ENCODE measurements at regions not wholly inside any gene's neighbourhood (a gene's known extent, or its start where the extent isn't known, plus 50 kb on each side); places are given as distances from the start of the nearest gene placed in this dataset.

DNA sequence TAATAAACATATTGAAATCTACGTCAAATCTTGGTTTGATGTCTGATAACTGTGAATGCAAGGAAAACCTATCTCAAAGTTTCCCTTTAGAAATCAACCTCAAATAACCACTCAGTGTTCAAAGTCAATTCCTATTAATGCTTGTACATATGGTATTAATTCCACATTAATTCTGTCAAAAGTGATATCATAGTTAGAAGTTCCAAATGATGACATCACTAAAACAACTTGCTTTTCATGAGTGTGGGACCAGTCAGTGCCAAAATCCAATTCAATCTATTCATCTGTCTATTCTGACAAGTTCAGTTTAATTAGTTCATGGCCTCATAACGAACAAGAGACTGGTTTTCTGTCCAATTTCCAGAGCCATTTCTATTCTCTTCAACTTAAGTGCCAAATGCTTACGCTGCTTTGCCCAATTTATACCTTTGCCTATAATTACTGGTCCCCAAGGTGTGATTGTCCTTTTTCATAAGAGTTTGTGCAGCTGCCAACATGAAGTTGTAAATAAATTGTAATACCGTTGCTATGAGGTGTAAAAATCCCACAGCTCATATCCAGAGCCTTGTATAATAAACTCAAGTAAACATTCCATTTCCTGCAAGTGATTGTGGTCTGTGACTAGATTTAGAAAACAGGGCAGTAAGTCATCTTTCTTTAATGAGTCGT is 476.2 kb downstream of the RAB28 start:
- TF ChIP-seq, protein P1, sequence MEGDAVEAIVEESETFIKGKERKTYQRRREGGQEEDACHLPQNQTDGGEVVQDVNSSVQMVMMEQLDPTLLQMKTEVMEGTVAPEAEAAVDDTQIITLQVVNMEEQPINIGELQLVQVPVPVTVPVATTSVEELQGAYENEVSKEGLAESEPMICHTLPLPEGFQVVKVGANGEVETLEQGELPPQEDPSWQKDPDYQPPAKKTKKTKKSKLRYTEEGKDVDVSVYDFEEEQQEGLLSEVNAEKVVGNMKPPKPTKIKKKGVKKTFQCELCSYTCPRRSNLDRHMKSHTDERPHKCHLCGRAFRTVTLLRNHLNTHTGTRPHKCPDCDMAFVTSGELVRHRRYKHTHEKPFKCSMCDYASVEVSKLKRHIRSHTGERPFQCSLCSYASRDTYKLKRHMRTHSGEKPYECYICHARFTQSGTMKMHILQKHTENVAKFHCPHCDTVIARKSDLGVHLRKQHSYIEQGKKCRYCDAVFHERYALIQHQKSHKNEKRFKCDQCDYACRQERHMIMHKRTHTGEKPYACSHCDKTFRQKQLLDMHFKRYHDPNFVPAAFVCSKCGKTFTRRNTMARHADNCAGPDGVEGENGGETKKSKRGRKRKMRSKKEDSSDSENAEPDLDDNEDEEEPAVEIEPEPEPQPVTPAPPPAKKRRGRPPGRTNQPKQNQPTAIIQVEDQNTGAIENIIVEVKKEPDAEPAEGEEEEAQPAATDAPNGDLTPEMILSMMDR (IDR thresholded peaks at IDR 0.05; ENCODE audit: low read depth, low read length), result no peak
- TF ChIP-seq EZH2phosphoT487 (IDR thresholded peaks at IDR 0.05; ENCODE audit: low read depth), result no peak
